ENCODE measurements at regions not wholly inside any gene's neighbourhood (a gene's known extent, or its start where the extent isn't known, plus 50 kb on each side); places are given as distances from the start of the nearest gene placed in this dataset.

DNA sequence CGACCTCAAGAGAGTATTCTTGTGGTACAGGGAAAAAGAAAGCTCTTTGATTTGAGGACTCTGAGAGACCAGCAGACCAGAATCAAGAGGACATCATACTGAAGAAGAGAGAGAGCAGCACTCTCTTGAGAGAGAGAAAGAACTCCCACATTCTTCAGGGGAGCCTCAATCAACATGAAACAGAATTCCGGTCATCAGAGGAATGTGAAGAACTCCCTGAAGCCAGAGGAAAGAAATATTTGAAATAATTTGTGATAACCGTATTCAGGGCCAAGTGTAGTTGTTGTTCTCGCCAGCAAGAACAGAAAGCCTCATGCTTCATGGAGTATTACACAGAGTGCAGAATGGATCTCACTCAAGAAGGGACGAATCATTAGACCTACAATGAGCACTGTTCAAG is 363.8 kb upstream of the TMEM132C start:
- no peak for ATAC-seq
- no peak for DNase-seq
- intact Hi-C loops (cut with micrococcal nuclease) = no loop called here

DNA sequence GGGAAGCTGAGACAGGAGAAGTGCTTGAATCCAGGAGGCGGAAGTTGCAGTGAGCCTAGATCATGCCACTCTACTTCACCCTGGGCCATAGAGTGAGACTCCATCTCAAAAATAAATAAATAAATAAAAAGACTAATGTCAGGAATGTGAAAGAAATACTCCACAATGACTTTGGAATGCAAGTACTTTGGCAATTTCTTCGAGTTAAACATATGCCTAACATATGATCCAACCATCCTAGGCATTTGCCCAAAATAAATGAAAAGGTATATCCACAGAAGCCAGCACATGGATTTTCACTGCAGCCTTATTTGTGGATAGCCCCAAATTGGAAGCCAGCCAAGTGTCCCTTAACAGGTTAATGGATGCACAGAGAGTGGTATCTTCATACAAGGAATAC is 357.9 kb upstream of the TMEM132C start:
- intact Hi-C loops (cut with micrococcal nuclease) = no loop called here

DNA sequence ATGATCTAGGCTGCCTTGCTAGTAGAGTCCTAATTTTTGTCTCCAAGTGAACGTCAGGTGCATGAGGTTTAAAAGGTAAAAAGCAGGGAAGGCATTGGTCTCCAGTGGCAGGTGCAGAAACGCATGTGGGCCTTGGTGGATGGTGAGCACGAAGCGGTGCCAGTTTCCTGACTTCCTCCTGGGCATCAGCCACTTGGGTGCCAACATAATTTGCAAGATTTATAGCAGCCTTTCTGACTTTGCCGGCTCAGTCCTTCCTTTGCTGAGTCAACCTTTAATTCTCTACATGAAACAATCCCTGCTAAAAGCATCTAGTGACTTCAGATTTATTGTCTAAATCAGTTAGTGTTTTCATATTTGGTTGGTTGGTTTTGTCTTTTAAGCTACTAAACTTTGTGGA is 355.7 kb upstream of the TMEM132C start:
- intact Hi-C loops (cut with micrococcal nuclease) = no loop called here
- ATAC-seq = no peak
- no peak for DNase-seq

More for the DNA sequence above, 357.9 kb upstream of the TMEM132C start:
- no peak for ATAC-seq
- DNase-seq = no peak

DNA sequence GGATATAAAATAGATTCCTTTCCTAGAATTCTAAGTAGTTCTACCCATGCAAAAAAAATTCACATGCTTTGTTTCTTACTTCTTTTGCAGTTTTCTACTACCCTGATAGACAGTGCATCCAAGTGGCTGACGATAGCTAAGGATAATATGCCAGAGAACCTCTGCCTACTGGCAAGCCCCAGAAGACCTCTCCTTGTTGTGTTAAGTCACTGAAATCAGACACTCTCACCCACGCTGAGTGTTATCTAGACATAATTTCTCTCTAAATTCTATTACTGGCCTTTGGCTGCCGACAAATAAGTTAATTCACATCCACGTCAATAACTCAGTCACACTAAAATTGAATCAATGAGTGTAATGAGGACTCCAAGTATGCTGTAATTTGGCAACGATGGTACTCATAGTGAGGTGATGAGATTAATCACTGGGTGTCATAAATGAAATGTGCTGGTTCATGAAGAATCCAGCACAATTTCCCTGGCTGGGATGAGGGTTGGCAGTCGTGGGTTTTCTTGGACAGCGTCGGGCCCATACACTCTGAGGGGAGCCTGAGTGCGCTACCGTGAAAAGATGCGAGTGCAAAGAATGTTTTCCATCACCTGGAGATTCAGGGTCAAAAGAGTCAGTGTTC is 354.8 kb upstream of the TMEM132C start:
- ATAC-seq = no peak
- intact Hi-C loops (cut with micrococcal nuclease) = no loop called here
- DNase-seq = no peak

DNA sequence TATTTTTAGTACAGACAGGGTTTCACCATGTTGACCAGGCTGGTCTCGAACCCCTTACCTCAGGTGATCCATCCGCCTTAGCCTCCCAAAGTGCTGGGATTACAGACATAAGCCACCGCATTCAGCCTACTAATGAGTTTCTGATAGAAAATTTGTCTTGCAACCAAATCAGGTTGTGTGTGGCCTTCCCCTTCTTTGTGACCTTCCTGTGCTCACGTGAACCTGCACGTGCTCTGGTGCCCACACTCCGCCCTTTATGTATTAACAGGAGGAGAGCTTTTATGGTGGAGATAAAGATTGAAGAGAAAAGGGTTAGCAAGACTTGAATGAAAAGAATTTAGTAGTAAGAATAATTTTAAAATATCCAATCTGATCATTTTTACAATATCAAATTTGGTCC is 343.5 kb upstream of the TMEM132C start:
- ATAC-seq (no peak), DNase-seq (no peak)
- intact Hi-C loops (cut with micrococcal nuclease) = no loop called here

DNA sequence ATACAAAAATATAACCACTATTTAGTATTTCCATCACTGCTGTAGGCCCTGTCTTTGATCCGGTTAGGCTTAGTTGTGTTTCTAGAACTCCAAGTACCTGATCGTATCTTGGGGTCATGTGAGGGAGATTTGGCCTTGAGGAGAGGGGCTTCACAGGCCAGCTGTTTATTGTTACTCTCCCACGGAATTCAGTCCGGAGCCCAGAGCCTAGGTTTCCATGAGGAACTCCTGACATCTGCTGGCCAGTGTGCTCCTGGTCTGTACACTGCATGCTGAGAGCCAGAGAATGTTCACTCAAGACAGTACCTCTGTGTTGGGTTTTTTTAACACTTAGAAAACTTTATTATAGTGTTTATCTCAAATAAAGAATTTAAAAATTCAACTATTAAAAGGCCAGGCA is 341.0 kb upstream of the TMEM132C start:
- intact Hi-C loops (cut with micrococcal nuclease) = no loop called here
- peak; percentile 33 for DNase-seq
- peak; percentile 60 for ATAC-seq

DNA sequence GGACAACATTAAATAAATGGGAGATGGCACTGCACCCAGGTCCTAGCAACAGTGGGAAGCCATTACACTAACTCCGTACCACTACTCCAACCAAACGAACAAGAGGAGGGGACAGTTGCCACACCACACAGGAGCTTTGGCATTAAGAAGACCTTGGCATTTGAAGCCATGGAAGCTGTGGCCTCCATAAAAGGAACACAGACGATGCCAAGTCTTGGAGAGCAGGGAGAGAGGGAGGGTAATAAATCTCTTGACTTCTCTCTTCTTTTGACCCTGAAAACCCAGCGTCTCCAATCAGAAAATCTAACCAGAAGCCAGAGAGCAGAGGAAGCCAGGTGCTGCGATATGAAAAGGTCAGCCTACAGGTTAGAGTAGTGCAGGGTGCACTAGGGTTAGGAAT is 338.8 kb upstream of the TMEM132C start:
- ATAC-seq (no peak), DNase-seq (no peak)
- intact Hi-C loops (cut with micrococcal nuclease) = no loop called here

DNA sequence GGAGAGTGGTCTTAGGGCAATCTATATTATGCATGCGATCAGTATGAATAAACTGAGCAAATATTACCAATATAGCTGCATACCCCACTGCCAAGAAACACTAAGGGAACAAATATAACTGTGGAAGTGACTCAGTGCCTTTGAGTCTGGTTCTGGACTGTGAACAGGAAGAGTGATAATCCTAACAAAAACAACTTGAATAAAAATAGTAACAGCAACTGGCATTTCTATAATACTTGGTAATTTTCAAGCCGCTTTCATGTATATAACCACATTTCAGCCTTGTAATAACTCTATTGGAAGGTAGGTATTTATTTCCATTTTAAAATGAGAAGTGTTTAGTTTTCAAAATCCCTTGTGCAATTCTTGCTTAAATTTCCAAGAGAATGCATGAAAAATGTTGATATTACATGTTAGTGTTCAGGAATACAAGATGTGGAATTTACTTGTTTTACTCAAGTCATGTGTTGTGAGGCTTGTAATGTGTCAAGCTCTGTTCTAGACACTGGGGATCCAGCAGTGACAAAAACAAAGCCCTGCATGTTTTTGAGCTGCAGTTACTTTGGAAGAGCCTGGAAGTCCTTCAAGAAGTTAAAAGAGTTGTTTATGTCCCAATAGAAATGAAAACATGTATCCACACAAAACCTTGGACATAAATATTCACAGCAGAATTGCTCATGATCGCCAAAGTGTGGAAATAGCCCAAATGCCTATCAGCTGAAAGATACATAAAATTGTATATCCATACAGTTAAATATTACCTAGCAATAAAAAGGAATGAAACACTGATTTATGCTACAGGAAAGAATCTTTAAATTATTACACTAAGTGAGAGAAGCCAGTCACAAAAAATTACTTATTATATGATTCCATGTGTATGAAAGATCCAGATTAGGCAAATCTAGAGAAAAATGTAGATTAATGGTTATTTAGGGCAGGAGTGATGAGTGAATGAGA is 338.1 kb upstream of the TMEM132C start:
- ATAC-seq (peak; percentile 66), DNase-seq (no peak)
- intact Hi-C loops (cut with micrococcal nuclease) = no loop called here

DNA sequence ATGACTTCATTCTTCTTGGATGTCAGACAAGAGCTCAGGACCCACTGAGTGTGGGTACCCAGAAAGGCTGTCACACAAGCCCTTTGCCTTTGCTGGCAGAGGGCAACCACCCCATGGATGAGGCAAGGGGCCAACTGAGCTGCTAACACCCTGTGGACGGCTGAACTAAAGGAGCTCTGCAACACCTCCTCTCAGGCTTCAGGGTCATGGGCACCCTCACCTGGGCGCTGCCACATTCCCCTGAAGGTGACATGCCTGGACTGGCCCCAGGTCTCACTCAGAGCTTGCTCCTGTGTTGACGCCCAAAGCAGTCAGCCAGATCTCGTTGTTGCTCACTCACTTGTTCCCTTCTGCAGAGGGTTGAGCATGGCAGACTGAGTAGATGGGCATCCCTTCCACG is 336.8 kb upstream of the TMEM132C start:
- ATAC-seq = no peak
- DNase-seq = no peak
- intact Hi-C loops (cut with micrococcal nuclease) = no loop called here

DNA sequence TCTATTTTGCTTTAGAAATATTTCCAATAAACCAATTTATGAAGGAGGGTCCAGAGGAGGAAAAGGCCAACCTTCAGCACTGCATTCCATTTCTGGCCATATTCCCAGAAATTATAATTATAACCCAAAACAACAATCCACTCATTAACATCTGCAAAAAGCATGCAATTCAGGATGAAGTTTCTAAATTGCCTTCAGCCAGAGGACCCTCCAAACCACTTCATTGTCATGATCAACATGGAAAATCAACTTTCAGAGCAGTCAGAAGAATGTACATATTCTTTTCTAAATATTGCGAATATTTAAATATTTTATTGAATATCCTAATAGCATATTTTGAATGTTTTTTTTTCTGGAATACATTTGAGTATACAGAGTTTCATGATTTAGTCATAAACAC is 332.6 kb upstream of the TMEM132C start:
- ATAC-seq (no peak), DNase-seq (no peak)
- intact Hi-C loops (cut with micrococcal nuclease) = no loop called here

DNA sequence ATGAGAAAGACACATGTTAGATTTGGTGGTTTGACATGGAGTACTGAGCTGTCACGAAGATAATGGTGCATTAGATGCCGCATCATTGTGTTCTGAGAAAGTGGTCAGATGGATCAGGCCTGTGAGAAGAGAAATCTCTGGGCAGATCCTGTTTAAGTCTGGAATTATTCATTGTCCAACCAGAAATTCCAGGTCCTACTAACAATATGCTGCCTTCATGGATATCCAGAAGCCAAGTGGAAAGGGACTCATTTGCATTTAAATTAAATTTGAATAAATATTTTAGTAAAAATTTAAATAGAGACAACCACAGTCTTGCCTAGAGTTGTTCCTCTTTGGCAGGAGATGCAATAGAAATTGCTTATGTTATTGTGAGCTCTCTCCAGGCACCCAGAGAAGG is 330.5 kb upstream of the TMEM132C start:
- intact Hi-C loops (cut with micrococcal nuclease) = no loop called here
- DNase-seq = no peak
- no peak for ATAC-seq

DNA sequence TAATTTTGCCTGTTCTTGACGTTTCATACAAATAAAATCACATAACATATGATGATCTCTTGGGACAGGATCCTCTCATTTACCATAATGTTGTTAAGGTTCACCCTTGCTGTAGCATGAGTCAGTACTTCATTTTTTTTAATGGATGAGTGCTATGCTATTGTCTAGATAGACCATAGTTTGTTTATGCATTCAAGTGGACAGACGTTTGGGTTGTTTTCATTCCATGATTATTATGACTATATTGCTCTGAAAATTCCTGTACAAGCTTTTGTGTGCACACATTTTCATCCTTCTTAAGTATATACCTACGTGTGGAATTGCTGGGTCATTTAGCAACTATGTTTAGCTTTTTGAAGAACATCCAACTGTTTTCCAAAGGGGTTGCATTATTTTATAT is 325.6 kb upstream of the TMEM132C start:
- intact Hi-C loops (cut with micrococcal nuclease) = no loop called here
- DNase-seq = no peak
- ATAC-seq = no peak

DNA sequence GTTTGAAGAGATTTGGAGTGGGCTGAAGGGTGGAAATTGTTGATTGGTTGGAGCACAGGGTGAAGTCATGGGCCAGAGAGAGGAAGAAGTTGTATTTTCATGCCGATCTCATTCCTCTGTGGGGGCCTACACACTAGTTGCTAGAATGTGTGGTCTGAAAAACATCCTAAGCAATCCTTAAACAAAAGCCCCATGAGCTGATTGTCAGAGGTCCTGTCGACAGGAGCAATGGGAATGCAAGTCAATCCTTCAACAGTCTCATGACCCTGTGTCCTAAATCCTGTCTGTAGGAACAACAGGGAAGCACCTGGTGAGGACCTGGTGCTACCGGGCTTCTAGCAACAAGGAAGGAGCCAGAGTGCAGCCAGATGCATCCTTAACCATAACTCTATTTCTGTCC is 324.0 kb upstream of the TMEM132C start:
- DNase-seq = no peak
- intact Hi-C loops (cut with micrococcal nuclease) = no loop called here
- ATAC-seq = no peak

DNA sequence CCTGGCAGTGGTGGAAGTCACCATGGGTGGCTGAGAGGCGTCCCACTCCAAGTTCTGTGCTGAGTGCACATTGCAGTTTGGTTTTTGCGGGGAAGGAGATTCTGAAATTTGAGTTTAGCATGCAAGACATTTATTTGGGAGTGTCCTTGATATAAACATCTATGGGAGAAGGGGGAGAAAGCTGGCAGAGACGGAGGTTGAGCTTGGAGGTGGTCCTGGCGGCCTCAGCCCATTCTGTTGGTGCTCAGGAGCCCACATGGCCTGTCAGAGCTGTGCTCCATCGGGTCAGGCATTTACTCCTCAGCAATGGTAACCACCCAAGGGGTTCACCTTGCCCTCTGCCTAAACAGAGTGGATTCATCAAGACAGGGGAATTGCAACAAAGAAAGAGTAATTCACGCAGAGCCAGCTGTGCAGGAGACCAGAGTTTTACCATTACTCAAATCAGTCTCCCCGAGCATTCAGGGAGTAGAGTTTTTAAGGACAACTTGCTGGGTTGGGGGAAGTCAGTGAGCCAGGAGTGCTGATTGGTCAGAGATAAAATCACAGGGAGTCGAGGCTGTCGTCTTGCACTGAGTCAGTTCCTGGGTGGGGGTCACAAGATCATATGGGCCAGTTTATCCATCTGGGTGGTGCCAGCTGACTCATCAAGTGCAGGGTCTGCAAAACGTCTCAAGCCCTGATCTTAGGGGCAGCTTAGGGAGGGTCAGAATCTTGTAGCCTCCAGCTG is 323.3 kb upstream of the TMEM132C start:
- ATAC-seq (no peak), DNase-seq (no peak)
- intact Hi-C loops (cut with micrococcal nuclease) = no loop called here

DNA sequence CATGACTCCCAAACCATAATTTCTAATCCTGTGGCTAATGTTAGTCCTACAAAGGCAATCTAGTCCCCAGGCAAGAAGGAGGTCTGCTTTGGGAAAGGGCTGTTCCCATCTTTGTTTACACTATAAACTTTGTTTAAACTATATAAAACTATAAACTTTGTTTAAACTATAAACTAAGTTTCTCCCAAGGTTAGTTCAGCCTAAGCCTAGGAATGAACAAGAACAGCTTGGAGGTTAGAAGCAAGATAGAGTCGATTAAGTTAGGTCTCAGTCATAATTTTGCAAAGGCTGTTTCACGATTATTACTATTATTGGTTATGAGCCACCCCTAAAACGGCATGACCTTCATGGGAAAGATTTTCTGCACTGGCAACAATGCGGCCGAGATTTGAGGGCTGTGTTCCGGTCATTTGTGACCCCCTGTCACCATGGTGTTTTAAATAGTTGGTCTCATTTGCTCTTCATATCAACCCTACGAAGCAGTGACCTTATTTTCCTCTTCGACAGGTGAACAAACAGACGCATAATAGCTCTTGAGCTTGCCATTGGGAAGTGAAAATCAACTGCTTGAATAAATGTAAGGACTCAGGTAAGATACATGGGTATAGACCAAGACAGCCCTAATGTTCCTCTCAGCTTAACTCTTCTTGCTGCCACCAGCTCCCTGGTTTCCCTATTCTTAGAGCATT is 322.6 kb upstream of the TMEM132C start:
- intact Hi-C loops (cut with micrococcal nuclease) = no loop called here
- ATAC-seq (no peak), DNase-seq (no peak)

DNA sequence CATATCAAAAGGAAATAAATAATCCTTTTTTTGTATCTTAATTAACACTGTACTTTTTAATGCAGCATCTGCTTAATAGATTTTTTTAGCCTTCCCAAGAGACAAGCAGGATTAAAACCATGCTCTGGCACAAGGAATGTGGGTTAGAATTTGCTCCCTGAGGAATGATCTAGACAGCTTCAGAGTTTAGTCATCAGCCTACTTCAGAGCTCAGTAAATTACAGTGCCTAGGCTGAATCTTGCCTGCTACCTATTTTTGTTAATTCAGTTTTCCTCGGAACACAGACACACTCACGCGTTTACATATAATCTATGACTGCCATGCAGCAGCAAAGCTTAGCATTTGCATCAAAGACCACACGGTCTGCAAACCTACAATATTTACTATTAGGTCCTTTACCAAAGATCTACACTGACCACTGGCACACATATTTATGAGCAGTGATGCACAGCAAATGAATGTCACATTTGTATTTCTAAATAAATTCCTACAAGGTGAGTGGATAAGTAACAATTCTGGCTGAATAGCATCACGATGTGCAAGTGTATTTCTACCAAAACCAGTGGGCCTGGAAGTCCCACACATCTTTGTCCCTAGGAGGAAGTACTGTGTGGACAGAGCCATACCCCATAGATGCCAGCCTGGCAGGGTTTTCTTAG is 309.8 kb upstream of the TMEM132C start:
- no peak for DNase-seq
- ATAC-seq = no peak
- intact Hi-C loops (cut with micrococcal nuclease) = no loop called here

DNA sequence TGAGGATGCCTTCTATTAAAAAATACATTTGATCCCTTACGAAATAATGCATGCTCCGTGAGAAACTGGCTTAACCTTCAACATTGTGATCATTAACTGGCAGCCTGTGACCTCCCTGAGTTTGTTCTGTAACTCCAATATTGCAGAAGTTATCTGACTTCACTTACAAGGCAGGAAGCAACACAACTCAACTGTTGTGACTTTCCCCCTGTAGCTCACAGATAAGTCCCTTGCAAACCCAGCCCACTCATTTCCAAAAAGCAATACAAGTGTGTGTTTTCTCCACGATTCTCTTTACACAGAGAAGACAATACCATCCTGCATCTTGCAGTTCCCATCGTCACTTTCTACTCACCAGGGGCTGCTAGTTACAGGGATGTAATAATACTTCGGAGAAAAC is 304.7 kb upstream of the TMEM132C start:
- DNase-seq = no peak
- no peak for ATAC-seq
- intact Hi-C loops (cut with micrococcal nuclease) = no loop called here

DNA sequence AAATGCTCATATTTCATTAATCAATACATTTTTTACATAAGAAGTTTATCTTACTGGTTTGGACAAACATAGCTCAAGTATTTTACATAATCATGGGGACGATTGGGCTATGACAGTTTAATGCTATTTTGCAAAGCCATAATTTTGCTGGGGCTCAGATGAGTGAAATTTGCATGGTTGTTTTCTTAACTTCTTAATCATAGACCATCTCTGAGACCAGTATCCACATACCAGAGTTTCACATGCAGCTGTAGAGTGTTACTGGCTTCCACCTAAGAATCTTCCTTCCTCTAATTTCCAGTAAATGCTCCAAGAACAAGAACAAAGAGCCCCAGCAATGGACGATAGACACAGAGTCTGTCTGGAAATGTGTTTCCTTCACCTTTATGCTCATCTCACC is 303.0 kb upstream of the TMEM132C start:
- DNase-seq = no peak
- no peak for ATAC-seq
- intact Hi-C loops (cut with micrococcal nuclease) = no loop called here

DNA sequence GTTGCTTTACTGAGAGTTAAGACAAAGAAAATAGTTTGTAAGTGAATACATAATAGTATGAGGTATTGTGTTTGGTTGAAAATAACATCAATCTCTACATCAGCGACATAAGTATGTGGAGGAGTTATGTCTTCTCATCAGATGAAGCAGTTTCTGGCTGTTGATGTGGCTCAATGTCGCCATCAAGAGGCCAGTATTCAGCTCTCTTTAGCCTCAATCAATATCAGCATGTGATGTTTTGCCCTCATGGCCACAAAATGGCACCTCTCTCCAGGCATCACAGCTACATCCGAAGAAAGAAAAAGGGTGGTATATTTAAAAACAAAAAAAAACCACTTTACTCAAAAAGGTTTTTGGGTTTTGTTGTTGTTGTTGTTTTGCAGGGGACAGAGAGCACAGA is 302.3 kb upstream of the TMEM132C start:
- DNase-seq (no peak), ATAC-seq (no peak)
- intact Hi-C loops (cut with micrococcal nuclease) = no loop called here
